ENCODE measurements at regions not wholly inside any gene's neighbourhood (a gene's known extent, or its start where the extent isn't known, plus 50 kb on each side); places are given as distances from the start of the nearest gene placed in this dataset.

DNA sequence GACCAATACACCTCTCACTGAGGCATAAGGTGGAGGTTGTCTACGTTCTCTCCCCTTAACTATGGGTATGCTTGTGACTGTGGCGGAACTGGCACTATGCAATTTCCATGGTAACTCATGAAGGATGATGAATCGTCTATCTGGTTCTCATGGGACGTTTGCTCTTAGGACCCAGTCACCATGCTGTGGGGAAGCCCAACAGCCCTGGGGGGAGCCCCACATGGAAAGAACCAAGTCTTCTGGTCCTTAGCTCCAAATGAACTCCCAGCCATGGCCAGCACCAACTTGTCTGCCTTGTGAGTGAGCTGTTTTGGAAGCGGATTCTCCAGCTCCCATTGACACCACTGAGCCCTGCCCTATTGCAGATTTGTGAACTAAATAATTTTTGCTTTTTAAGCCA, 188.7 kb upstream of the S1PR3 start:
- TF ChIP-seq ASH2L (IDR thresholded peaks at IDR 0.05; ENCODE audit: insufficient read length, low read depth, low read length) (no peak), SMAD1 (CRISPR knock-in tag; IDR thresholded peaks at IDR 0.05; ENCODE audit: borderline replicate concordance, low read depth) (no peak)
- TF ChIP-seq, protein P1, sequence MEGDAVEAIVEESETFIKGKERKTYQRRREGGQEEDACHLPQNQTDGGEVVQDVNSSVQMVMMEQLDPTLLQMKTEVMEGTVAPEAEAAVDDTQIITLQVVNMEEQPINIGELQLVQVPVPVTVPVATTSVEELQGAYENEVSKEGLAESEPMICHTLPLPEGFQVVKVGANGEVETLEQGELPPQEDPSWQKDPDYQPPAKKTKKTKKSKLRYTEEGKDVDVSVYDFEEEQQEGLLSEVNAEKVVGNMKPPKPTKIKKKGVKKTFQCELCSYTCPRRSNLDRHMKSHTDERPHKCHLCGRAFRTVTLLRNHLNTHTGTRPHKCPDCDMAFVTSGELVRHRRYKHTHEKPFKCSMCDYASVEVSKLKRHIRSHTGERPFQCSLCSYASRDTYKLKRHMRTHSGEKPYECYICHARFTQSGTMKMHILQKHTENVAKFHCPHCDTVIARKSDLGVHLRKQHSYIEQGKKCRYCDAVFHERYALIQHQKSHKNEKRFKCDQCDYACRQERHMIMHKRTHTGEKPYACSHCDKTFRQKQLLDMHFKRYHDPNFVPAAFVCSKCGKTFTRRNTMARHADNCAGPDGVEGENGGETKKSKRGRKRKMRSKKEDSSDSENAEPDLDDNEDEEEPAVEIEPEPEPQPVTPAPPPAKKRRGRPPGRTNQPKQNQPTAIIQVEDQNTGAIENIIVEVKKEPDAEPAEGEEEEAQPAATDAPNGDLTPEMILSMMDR (CRISPR knock-in tag; IDR thresholded peaks at IDR 0.05) = no peak
